Mesothelial cell of epicardium (in vitro differentiated cells): ENCODE measurements at regions not wholly inside any gene's neighbourhood (a gene's known extent, or its start where the extent isn't known, plus 50 kb on each side); places are given as distances from the start of the nearest gene placed in this dataset.

Experiments used
- DNase-seq, 2 experiments: peaks; one replicate each; pipeline ENCODE4 v3.0.0; 2021; ENCODE audit warnings: low spot score in 2 of 2; ENCODE audit not compliant: unreplicated experiment in 2 of 2
- H3K27ac Mint-ChIP-seq: 2 replicates; pipeline ENCODE4 v1.8.0; 2021; ENCODE audit warnings: mixed read lengths
- H3K27me3 Mint-ChIP-seq: 2 replicates; pipeline ENCODE4 v1.8.0; 2021; ENCODE audit warnings: low read depth, mixed read lengths
- H3K36me3 Mint-ChIP-seq: 2 replicates; pipeline ENCODE4 v1.8.0; 2021; ENCODE audit warnings: mixed read lengths
- H3K4me1 Mint-ChIP-seq: 2 replicates; pipeline ENCODE4 v1.8.0; 2021; ENCODE audit warnings: mixed read lengths
- H3K4me3 Mint-ChIP-seq: 2 replicates; pipeline ENCODE4 v1.8.0; 2021; ENCODE audit warnings: mild to moderate bottlenecking, moderate library complexity, mixed read lengths
- H3K9me3 Mint-ChIP-seq: 2 replicates; pipeline ENCODE4 v1.8.0; 2021; ENCODE audit warnings: mixed read lengths
- CTCF ChIP-seq: fragments of 200-600 bp; sonication (generic); IDR thresholded peaks from one replicate; pipeline ENCODE4 v1.5.0; 2021; ENCODE audit warnings: antibody characterized with exemption; ENCODE audit not compliant: unreplicated experiment

- Mint-ChIP-seq H3K36me3 (no peaks in the 10 kb centered on the region), H3K4me1 (peaks cover 20% of the 10 kb centered on the region), H3K27me3 (no peaks in the 10 kb centered on the region), H3K4me3 (no peak overlapping the region), H3K9me3 (no peaks in the 10 kb centered on the region), H3K27ac (no peak overlapping the region)
- no peak for TF ChIP-seq CTCF
- DNase-seq, result no peak
Measured at GRCh38 chr12:75672200-75672599, 160.8 kb upstream of the KRR1 start.

GRCh38 chr12:75670216-75670615, 158.8 kb upstream of the KRR1 start:
- Mint-ChIP-seq H3K36me3 (no peaks in the 10 kb centered on the region), H3K27me3 (no peaks in the 10 kb centered on the region), H3K4me1 (peaks cover 38% of the 10 kb centered on the region), H3K4me3 (no peak overlapping the region), H3K9me3 (no peaks in the 10 kb centered on the region), H3K27ac (no peak overlapping the region)
- DNase-seq, result no peak
- no peak for TF ChIP-seq CTCF

- Mint-ChIP-seq H3K4me3 (no peak overlapping the region), H3K27ac (peak overlapping the region; percentile 0)
- no peak for DNase-seq
Measured at GRCh38 chr12:75666939-75667334, 155.5 kb upstream of the KRR1 start.

GRCh38 chr12:75666126-75666938, 154.9 kb upstream of the KRR1 start:
- no peaks in the 10 kb centered on the region for H3K27me3 Mint-ChIP-seq
- no peaks in the 10 kb centered on the region for H3K36me3 Mint-ChIP-seq
- H3K4me3 Mint-ChIP-seq, result no peak overlapping the region
- H3K27ac Mint-ChIP-seq, result peak overlapping the region; percentile 64
- no peak for DNase-seq
- TF ChIP-seq CTCF, result no peak
- no peaks in the 10 kb centered on the region for H3K9me3 Mint-ChIP-seq
- peaks cover 35% of the 10 kb centered on the region for H3K4me1 Mint-ChIP-seq

More at GRCh38 chr12:75666939-75667334, 155.5 kb upstream of the KRR1 start:
- H3K4me1 Mint-ChIP-seq, result peaks cover 41% of the 10 kb centered on the region
- H3K36me3 Mint-ChIP-seq, result no peaks in the 10 kb centered on the region
- no peaks in the 10 kb centered on the region for H3K27me3 Mint-ChIP-seq
- H3K9me3 Mint-ChIP-seq, result no peaks in the 10 kb centered on the region
- TF ChIP-seq CTCF, result no peak

GRCh38 chr12:75665216-75665615, 153.8 kb upstream of the KRR1 start:
- Mint-ChIP-seq H3K9me3 (no peaks in the 10 kb centered on the region), H3K4me3 (no peak overlapping the region), H3K27ac (peak overlapping the region; percentile 67), H3K36me3 (no peaks in the 10 kb centered on the region), H3K27me3 (no peaks in the 10 kb centered on the region), H3K4me1 (peaks cover 33% of the 10 kb centered on the region)
- DNase-seq, result no peak
- no peak for TF ChIP-seq CTCF
